OCI-LY3 (cell line): ENCODE measurements at regions not wholly inside any gene's neighbourhood (a gene's known extent, or its start where the extent isn't known, plus 50 kb on each side); places are given as distances from the start of the nearest gene placed in this dataset.

Experiments
- CTCF ChIP-seq: fragments of 200-600, 300-600 bp; sonication (generic); IDR thresholded peaks from 2 replicates; pipeline ENCODE4 v1.5.1; 2014; ENCODE audit warnings: antibody characterized with exemption, low read length, low read depth
- EZH2phosphoT487 ChIP-seq: fragments of 200-600 bp; shearing (Covaris generic); IDR thresholded peaks from 2 replicates; pipeline ENCODE4 v1.6.1; 2018; ENCODE audit warnings: antibody characterized with exemption, mixed run types, low read depth

DNA sequence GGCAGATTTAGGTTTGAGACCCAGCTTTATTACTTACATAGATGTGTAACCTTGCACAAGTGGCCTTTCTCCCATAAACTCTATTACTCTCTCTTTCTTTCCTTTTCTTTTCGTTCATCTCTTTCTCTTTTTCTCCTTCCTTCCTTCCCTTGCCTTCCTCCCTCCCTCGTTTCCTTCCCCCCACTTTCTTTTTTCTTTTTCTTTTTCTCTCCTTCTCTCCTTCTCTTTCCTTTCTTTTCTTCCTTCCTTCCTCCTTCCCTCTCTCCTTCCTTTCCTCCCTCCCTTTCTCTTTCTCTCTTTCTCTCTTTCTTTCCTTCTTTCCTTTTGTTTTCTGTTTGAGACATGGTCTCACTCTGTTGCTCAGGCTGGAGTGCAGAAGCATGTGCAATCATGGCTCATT is 526.4 kb upstream of the CXorf51A start:
- TF ChIP-seq CTCF (no peak), EZH2phosphoT487 (no peak)
